Right lobe of liver (tissue), 4 donors: ENCODE measurements at regions not wholly inside any gene's neighbourhood (a gene's known extent, or its start where the extent isn't known, plus 50 kb on each side); places are given as distances from the start of the nearest gene placed in this dataset.

Experiments
- POLR2A ChIP-seq: fragments of 450-650 bp; IDR thresholded peaks from one replicate; pipeline ENCODE4 v1.6.1; 2017; ENCODE audit warnings: antibody characterized with exemption, mild to moderate bottlenecking
- TF ChIP-seq, protein P1 (sequence below), 4 donors: fragments of 200-600 bp in 3 of 4; fragments of 450-650 bp in 1 of 4; IDR thresholded peaks; one replicate each; pipeline versions ENCODE4 v1.5.1 to v1.8.0; 2016 to 2022; ENCODE audit warnings: antibody characterized with exemption in 4 of 4, mild to moderate bottlenecking in 2 of 4
- donor health status: DM: no; HTN: no; CAD: no.
- donor health status: DM: no; HTN: no; CAD: no.
- donor health status: DM: no; HTN: yes; CAD: no.

DNA sequence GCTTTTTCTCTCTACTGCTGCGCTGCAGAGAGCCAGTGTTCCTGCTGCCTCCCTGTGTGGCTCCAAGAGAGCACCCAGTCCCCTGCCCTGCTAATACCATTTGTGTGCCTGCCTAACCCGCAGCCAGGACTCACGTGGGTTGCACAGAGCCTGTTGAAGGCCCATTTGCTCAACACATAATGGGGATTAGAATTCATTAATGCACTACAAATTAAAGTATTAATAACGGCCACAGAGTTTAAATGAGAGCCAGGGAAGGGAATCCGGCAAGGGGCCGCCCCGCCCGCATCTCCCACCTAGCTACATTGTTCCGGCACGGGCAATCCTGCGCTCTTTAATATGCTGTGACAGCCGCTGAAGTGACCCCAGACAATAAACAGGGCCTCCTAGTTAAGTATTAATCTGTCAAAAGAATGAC is 211.3 kb downstream of the NXPE2 start:
- TF ChIP-seq, protein P1, sequence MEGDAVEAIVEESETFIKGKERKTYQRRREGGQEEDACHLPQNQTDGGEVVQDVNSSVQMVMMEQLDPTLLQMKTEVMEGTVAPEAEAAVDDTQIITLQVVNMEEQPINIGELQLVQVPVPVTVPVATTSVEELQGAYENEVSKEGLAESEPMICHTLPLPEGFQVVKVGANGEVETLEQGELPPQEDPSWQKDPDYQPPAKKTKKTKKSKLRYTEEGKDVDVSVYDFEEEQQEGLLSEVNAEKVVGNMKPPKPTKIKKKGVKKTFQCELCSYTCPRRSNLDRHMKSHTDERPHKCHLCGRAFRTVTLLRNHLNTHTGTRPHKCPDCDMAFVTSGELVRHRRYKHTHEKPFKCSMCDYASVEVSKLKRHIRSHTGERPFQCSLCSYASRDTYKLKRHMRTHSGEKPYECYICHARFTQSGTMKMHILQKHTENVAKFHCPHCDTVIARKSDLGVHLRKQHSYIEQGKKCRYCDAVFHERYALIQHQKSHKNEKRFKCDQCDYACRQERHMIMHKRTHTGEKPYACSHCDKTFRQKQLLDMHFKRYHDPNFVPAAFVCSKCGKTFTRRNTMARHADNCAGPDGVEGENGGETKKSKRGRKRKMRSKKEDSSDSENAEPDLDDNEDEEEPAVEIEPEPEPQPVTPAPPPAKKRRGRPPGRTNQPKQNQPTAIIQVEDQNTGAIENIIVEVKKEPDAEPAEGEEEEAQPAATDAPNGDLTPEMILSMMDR (IDR thresholded peaks at IDR 0.05), result no peak
- no peak for TF ChIP-seq POLR2A
